HCT116 (cell line): ENCODE measurements at regions not wholly inside any gene's neighbourhood (a gene's known extent, or its start where the extent isn't known, plus 50 kb on each side); places are given as distances from the start of the nearest gene placed in this dataset.

Source experiments
- ATAC-seq: fragments of 200-7000 bp; cut with Tn5 transposase; 2 replicates; pipeline ENCODE4 v1.9.1; 2020; ENCODE audit warnings: mild to moderate bottlenecking, moderate library complexity
- BruUV-seq: library from RNA; stranded (reverse); fragments of 400-500 nt; replicated peaks from 2 replicates; lab custom pipeline; 2021; lab: Mats Ljungman, UMichigan
- CTCF ChIA-PET: fragments of 300-600 bp; sonication (Branson Sonifier 250); formaldehyde crosslinking; loops from one replicate; lab custom pipeline; 2021; ENCODE audit warnings: antibody characterized with exemption; lab: Charles Lee
- POLR2A ChIA-PET: fragments of 300-600, 350-600 bp; sonication (Branson Sonifier 250); formaldehyde crosslinking; loops from one replicate; lab custom pipeline; 2021; ENCODE audit warnings: antibody characterized with exemption; lab: Charles Lee
- RAD21 ChIA-PET, 2 experiments: fragments of 300-600 bp; sonication (Branson Sonifier 250); formaldehyde crosslinking; loops; one replicate each; lab custom pipeline; 2023; ENCODE audit warnings: low total read pairs in 2 of 2; ENCODE audit not compliant: uncharacterized antibody in 2 of 2, unreplicated experiment in 2 of 2, low non-redundant PET in 1 of 2; lab: Charles Lee
- DNase-seq: peaks from one replicate; pipeline ENCODE4 v3.0.0-alpha.2; 2010; ENCODE audit warnings: low read depth, low spot score
- H2AFZ ChIP-seq: fragments of 200-600 bp; shearing (Covaris generic), sonication (generic); 2 replicates; pipeline ENCODE4 v1.6.1; 2017; ENCODE audit warnings: low read depth, mixed run types, mixed read lengths, antibody characterized with exemption, low read length; ENCODE audit not compliant: poor library complexity, severe bottlenecking
- H3K27ac ChIP-seq: 2 replicates; pipeline ENCODE4 v1.5.1; 2012; ENCODE audit warnings: low read depth, low read length
- H3K27me3 ChIP-seq: fragments of 200-600 bp; sonication (generic); 2 replicates; pipeline ENCODE4 v1.6.1; 2016; ENCODE audit warnings: mixed run types, low read length, mixed read lengths; ENCODE audit not compliant: insufficient read depth
- H3K36me3 ChIP-seq, 2 experiments: fragments of 200-500 bp in 1 of 2; fragments of 200-600 bp in 1 of 2; sonication (Bioruptor generic) in 1 of 2; sonication (generic) in 1 of 2; 2 replicates each; pipeline versions ENCODE4 v1.5.1 to v1.6.1; 2014 to 2016; ENCODE audit warnings: low read length in 2 of 2, inconsistent platforms in 1 of 2, mixed read lengths in 1 of 2, mixed run types in 1 of 2; ENCODE audit not compliant: insufficient read depth in 2 of 2, control insufficient read depth in 1 of 2
- H3K4me1 ChIP-seq, 2 experiments: fragments of 200-600 bp in 1 of 2; sonication (generic) in 1 of 2; 2 replicates each; pipeline versions ENCODE4 v1.5.1 to v1.6.1; 2012 to 2017; ENCODE audit warnings: low read length in 2 of 2, inconsistent platforms in 1 of 2, mild to moderate bottlenecking in 1 of 2, mixed read lengths in 1 of 2, mixed run types in 1 of 2, moderate library complexity in 1 of 2; ENCODE audit not compliant: insufficient read depth in 2 of 2, control insufficient read depth in 1 of 2
- H3K4me2 ChIP-seq: fragments of 200-600 bp; sonication (generic); 2 replicates; pipeline ENCODE4 v1.6.1; 2017; ENCODE audit warnings: mixed run types, low read length, mixed read lengths
- H3K4me3 ChIP-seq, 2 experiments: fragments of 200-600 bp in 1 of 2; sonication (generic) in 1 of 2; replicated peaks in 1 of 2; 2 replicates each; pipeline ENCODE4 v1.5.1; 2011 to 2016; ENCODE audit warnings: low read length in 2 of 2, control low read depth in 1 of 2, low read depth in 1 of 2, mild to moderate bottlenecking in 1 of 2, mixed read lengths in 1 of 2, mixed run types in 1 of 2
- H3K79me2 ChIP-seq: fragments of 200-600 bp; sonication (generic); 2 replicates; pipeline ENCODE4 v1.6.1; 2017; ENCODE audit warnings: mild to moderate bottlenecking, mixed run types, low read length, moderate library complexity, mixed read lengths; ENCODE audit not compliant: insufficient read depth
- H3K9ac ChIP-seq: fragments of 200-600 bp; sonication (generic); 2 replicates; pipeline ENCODE4 v1.6.1; 2016; ENCODE audit warnings: low read length, mixed read lengths
- H3K9me2 ChIP-seq: fragments of 200-600 bp; sonication (generic), shearing (Covaris generic); 2 replicates; pipeline ENCODE4 v1.6.1; 2017; ENCODE audit warnings: mixed run types, mild to moderate bottlenecking, moderate library complexity; ENCODE audit not compliant: insufficient read depth
- H3K9me3 ChIP-seq, 2 experiments: fragments of 200-500 bp in 1 of 2; fragments of 200-600 bp in 1 of 2; sonication (Bioruptor generic) in 1 of 2; sonication (generic) in 1 of 2; 2 replicates each; pipeline ENCODE4 v1.6.1; 2014 to 2017; ENCODE audit warnings: low read length in 2 of 2, mixed read lengths in 2 of 2, inconsistent platforms in 1 of 2, low read depth in 1 of 2, mild to moderate bottlenecking in 1 of 2, mixed run types in 1 of 2, moderate library complexity in 1 of 2; ENCODE audit not compliant: control insufficient read depth in 1 of 2, insufficient read depth in 1 of 2
- H4K20me1 ChIP-seq: fragments of 200-600 bp; sonication (generic), shearing (Covaris generic); 2 replicates; pipeline ENCODE4 v1.6.1; 2017; ENCODE audit warnings: mixed run types, mild to moderate bottlenecking, moderate library complexity; ENCODE audit not compliant: insufficient read depth
- CBX3 ChIP-seq: IDR thresholded peaks from 2 replicates; pipeline ENCODE4 v1.6.1; 2012; ENCODE audit warnings: low read depth
- RAD21 ChIP-seq: IDR thresholded peaks from 2 replicates; pipeline ENCODE4 v1.6.1; 2012; ENCODE audit warnings: low read depth, mild to moderate bottlenecking
- intact Hi-C: fragments of 100-400 bp; cut with micrococcal nuclease; formaldehyde crosslinking; loops from 2 replicates; pipeline ENCODE4 v1.10.0; 2022
- TF ChIP-seq, protein P1 (sequence below): IDR thresholded peaks from 2 replicates; pipeline ENCODE4 v1.6.1; 2011; ENCODE audit warnings: mild to moderate bottlenecking, low read length, moderate library complexity; ENCODE audit not compliant: insufficient replicate concordance; ENCODE audit errors: extremely low read depth

DNA sequence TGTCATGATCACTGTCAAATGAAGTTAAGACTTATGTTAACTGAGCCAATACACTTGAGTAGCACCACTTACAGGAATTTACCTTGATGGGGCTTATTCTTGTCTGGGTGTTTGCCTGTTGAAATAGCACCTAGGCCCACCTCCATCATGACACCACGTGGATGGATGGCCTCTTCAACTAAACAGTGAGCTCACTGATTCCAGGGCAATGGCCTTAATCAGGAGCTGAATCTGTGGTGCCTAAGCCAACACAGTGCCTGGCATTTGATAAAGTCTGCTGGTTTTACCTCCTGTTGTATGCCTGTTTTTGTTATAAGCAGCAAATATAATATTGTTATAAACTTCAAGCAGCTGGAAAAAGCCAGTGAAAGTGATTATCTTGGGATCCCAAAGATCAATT is 190.5 kb downstream of the LURAP1L start:
- intact Hi-C loops = no loop called here
- no peak overlapping the region for H3K9ac ChIP-seq
- H2AFZ ChIP-seq = no peak overlapping the region
- ChIA-PET CTCF (no interaction called here), RAD21 (no interaction called here), POLR2A (no interaction called here)
- no peaks in the 10 kb centered on the region for H3K9me3 ChIP-seq
- no peak overlapping the region for H3K4me2 ChIP-seq
- no peaks in the 10 kb centered on the region for H3K27me3 ChIP-seq
- H4K20me1 ChIP-seq = no peaks in the 10 kb centered on the region
- ATAC-seq = no peak
- no peak for DNase-seq
- H3K27ac ChIP-seq = no peak overlapping the region
- no peak overlapping the region for H3K4me3 ChIP-seq
- no peaks in the 10 kb centered on the region for H3K4me1 ChIP-seq
- TF ChIP-seq CBX3 = no peak
- H3K9me2 ChIP-seq = no peaks in the 10 kb centered on the region
- no peaks in the 10 kb centered on the region for H3K79me2 ChIP-seq
- H3K36me3 ChIP-seq = no peaks in the 10 kb centered on the region
- no TSS peak for BruUV-seq

DNA sequence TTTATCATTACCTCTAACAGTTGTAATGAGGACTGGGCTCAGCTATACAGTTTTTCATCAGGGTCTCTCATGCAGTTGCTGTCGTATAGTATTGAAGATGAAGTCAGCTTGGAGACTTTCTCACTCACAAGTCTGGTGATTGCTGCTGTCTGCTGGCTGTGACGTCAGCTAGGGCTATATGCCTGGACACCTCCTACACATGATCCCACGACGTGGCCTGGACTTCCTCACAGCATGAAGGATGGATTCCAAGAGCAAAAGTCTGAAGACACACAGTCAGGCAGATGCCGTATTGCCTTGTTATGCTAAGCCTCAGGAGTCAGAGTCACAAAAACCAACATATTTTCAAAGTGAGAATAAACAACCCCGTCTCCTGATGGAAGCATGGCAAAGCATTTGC is 193.3 kb downstream of the LURAP1L start:
- POLR2A ChIA-PET = no interaction called here
- Histone ChIP-seq H3K36me3 (no peaks in the 10 kb centered on the region), H3K4me1 (no peaks in the 10 kb centered on the region), H4K20me1 (no peaks in the 10 kb centered on the region), H3K9me2 (no peaks in the 10 kb centered on the region), H3K27me3 (no peaks in the 10 kb centered on the region), H2AFZ (no peak overlapping the region), H3K4me2 (no peak overlapping the region), H3K27ac (no peak overlapping the region), H3K4me3 (no peak overlapping the region), H3K9ac (no peak overlapping the region), H3K79me2 (no peaks in the 10 kb centered on the region), H3K9me3 (no peaks in the 10 kb centered on the region)
- CTCF ChIA-PET = no interaction called here
- DNase-seq = no peak
- TF ChIP-seq CBX3 (no peak), RAD21 (no peak)
- TF ChIP-seq, protein P1, sequence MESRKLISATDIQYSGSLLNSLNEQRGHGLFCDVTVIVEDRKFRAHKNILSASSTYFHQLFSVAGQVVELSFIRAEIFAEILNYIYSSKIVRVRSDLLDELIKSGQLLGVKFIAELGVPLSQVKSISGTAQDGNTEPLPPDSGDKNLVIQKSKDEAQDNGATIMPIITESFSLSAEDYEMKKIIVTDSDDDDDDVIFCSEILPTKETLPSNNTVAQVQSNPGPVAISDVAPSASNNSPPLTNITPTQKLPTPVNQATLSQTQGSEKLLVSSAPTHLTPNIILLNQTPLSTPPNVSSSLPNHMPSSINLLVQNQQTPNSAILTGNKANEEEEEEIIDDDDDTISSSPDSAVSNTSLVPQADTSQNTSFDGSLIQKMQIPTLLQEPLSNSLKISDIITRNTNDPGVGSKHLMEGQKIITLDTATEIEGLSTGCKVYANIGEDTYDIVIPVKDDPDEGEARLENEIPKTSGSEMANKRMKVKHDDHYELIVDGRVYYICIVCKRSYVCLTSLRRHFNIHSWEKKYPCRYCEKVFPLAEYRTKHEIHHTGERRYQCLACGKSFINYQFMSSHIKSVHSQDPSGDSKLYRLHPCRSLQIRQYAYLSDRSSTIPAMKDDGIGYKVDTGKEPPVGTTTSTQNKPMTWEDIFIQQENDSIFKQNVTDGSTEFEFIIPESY = no peak
- intact Hi-C loops = no loop called here
- BruUV-seq = no TSS peak
- ATAC-seq = no peak
- RAD21 ChIA-PET = no interaction called here
